HepG2 (cell line): ENCODE measurements at regions not wholly inside any gene's neighbourhood (a gene's known extent, or its start where the extent isn't known, plus 50 kb on each side); places are given as distances from the start of the nearest gene placed in this dataset.

Experiments used
- ATAC-seq: fragments of 200-7000 bp; cut with Tn5 transposase; 3 replicates; pipeline ENCODE4 v1.9.1; 2020; ENCODE audit warnings: mild to moderate bottlenecking, moderate library complexity
- BruUV-seq: library from RNA; stranded (reverse); fragments of 400-500 nt; replicated peaks from 2 replicates; lab custom pipeline; 2021; lab: Mats Ljungman, UMichigan
- CTCF ChIA-PET: fragments of 300-600 bp; formaldehyde crosslinking; extraction: SDS; loops from one replicate; lab custom pipeline; 2021; ENCODE audit warnings: low total read pairs, inconsistent platforms, low intra/inter-chr PET ratio; lab: Yijun Ruan, JAX
- POLR2A ChIA-PET: fragments of 350-600 bp; sonication (Branson Sonifier 250); formaldehyde crosslinking; loops from one replicate; lab custom pipeline; 2020; ENCODE audit warnings: antibody characterized with exemption, inconsistent platforms; lab: Yijun Ruan, JAX
- DNase-seq: peaks from one replicate; pipeline ENCODE4 v3.0.0-alpha.2; 2015; ENCODE audit warnings: low spot score
- FAIRE-seq: peaks from 3 replicates; lab custom pipeline; 2011; peaks lifted over from hg19 to GRCh38; lab: Jason Lieb, UNC
- H2AFZ ChIP-seq: one replicate; pipeline ENCODE4 v1.6.1; 2011; ENCODE audit warnings: low read length, inconsistent platforms
- H3K27ac ChIP-seq: fragments of 300-600 bp; 3 replicates; pipeline ENCODE4 v1.8.0; 2011; ENCODE audit warnings: mixed run types, mild to moderate bottlenecking, mixed read lengths, low read length, inconsistent platforms; ENCODE audit not compliant: insufficient read depth; ENCODE audit errors: extremely low read length
- H3K27me3 ChIP-seq, 2 experiments: fragments of 200-600 bp in 1 of 2; 2 replicates in 1 of 2; 3 replicates in 1 of 2; pipeline versions ENCODE4 v1.6.0 to v1.8.0; 2011; ENCODE audit warnings: low read length in 2 of 2, mild to moderate bottlenecking in 2 of 2, moderate library complexity in 2 of 2, inconsistent platforms in 1 of 2; ENCODE audit not compliant: insufficient read depth in 2 of 2, control insufficient read depth in 1 of 2
- H3K36me3 ChIP-seq, 2 experiments: fragments of 200-600 bp in 1 of 2; replicated peaks in 1 of 2; 2 replicates in 1 of 2; 3 replicates in 1 of 2; pipeline versions ENCODE4 v1.5.1 to v1.8.0; 2011; ENCODE audit warnings: low read length in 2 of 2, inconsistent platforms in 1 of 2; ENCODE audit not compliant: insufficient read depth in 2 of 2, control insufficient read depth in 1 of 2
- H3K4me1 ChIP-seq: 2 replicates; pipeline ENCODE4 v1.5.1; 2012; ENCODE audit warnings: low read length, inconsistent platforms; ENCODE audit not compliant: insufficient read depth
- H3K4me2 ChIP-seq: 2 replicates; pipeline ENCODE4 v1.6.0; 2011; ENCODE audit warnings: low read depth, low read length, inconsistent platforms
- H3K4me3 ChIP-seq, 3 experiments: fragments of 200-600 bp in 1 of 3; sonication (generic), shearing (Covaris generic) in 1 of 3; replicated peaks in 1 of 3; 2 replicates each; pipeline ENCODE4 v1.5.1; 2011 to 2016; ENCODE audit warnings: low read length in 3 of 3, inconsistent platforms in 2 of 3, low read depth in 2 of 3, mild to moderate bottlenecking in 2 of 3, control low read depth in 1 of 3, mixed read lengths in 1 of 3; ENCODE audit not compliant: insufficient read depth in 1 of 3
- H3K79me2 ChIP-seq: one replicate; pipeline ENCODE4 v1.6.1; 2011; ENCODE audit warnings: low read length, inconsistent platforms; ENCODE audit not compliant: insufficient read depth
- H3K9ac ChIP-seq: 2 replicates; pipeline ENCODE4 v1.6.0; 2011; ENCODE audit warnings: mild to moderate bottlenecking, low read depth, low read length, inconsistent platforms; ENCODE audit not compliant: insufficient read depth
- H3K9me3 ChIP-seq: 2 replicates; pipeline ENCODE4 v1.5.1; 2012; ENCODE audit warnings: mild to moderate bottlenecking, low read length
- H4K20me1 ChIP-seq: 2 replicates; pipeline ENCODE4 v1.6.0; 2011; ENCODE audit warnings: inconsistent platforms, mild to moderate bottlenecking, low read length, moderate library complexity; ENCODE audit not compliant: insufficient read depth
- AGO1 ChIP-seq: fragments of 200-400 bp; formaldehyde crosslinking; IDR thresholded peaks from 2 replicates; pipeline ENCODE4 v1.6.1; 2017; ENCODE audit warnings: mild to moderate bottlenecking, low read depth, low read length, moderate library complexity; ENCODE audit not compliant: poor library complexity, severe bottlenecking
- HHEX ChIP-seq: IDR thresholded peaks from 2 replicates; pipeline ENCODE4 v1.6.1; 2016; ENCODE audit warnings: control low read depth
- ZNF343 ChIP-seq: sonication (generic); formaldehyde crosslinking; IDR thresholded peaks from 2 replicates; pipeline ENCODE4 v1.4.0; 2020; ENCODE audit warnings: mild to moderate bottlenecking, missing genetic modification reagents
- ZNF609 ChIP-seq: sonication (generic); formaldehyde crosslinking; IDR thresholded peaks from 2 replicates; pipeline ENCODE4 v1.4.0; 2020; ENCODE audit warnings: mild to moderate bottlenecking, missing genetic modification reagents, borderline replicate concordance
- WGBS: methylation state at CpG from one replicate; pipeline ENCODE4 v1.1.6; 2017; ENCODE audit warnings: low lambda C conversion rate; 5-methylcytosine and 5-hydroxymethylcytosine counted together
- in situ Hi-C: cut with HindIII; loops from 2 replicates; pipeline ENCODE4 v1.10.0; 2017; ENCODE audit warnings: low pct_unique_long_range_greater_than_20kb; ENCODE audit not compliant: extremely low pct_ligation_motif_present
- intact Hi-C: fragments of 100-400 bp; cut with micrococcal nuclease; formaldehyde crosslinking; loops from one replicate; pipeline ENCODE4 v1.10.0; 2022; ENCODE audit not compliant: unreplicated experiment
- TF ChIP-seq, protein P1 (sequence below): IDR thresholded peaks from 2 replicates; pipeline ENCODE4 v1.6.1; 2016; ENCODE audit warnings: low read depth, control low read depth
- TF ChIP-seq, protein P2 (sequence below): sonication (generic); formaldehyde crosslinking; IDR thresholded peaks from 2 replicates; pipeline ENCODE4 v1.4.0; 2020; ENCODE audit warnings: missing genetic modification reagents; ENCODE audit errors: not compliant biosample characterization

GRCh38 chr10:30176182-30176581, 116.8 kb upstream of the JCAD start (continued):
- no peak for TF ChIP-seq ZNF609 (CRISPR knock-in tag)
- TF ChIP-seq, protein P1, sequence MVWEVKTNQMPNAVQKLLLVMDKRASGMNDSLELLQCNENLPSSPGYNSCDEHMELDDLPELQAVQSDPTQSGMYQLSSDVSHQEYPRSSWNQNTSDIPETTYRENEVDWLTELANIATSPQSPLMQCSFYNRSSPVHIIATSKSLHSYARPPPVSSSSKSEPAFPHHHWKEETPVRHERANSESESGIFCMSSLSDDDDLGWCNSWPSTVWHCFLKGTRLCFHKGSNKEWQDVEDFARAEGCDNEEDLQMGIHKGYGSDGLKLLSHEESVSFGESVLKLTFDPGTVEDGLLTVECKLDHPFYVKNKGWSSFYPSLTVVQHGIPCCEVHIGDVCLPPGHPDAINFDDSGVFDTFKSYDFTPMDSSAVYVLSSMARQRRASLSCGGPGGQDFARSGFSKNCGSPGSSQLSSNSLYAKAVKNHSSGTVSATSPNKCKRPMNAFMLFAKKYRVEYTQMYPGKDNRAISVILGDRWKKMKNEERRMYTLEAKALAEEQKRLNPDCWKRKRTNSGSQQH (CRISPR knock-in tag) = no peak

DNA sequence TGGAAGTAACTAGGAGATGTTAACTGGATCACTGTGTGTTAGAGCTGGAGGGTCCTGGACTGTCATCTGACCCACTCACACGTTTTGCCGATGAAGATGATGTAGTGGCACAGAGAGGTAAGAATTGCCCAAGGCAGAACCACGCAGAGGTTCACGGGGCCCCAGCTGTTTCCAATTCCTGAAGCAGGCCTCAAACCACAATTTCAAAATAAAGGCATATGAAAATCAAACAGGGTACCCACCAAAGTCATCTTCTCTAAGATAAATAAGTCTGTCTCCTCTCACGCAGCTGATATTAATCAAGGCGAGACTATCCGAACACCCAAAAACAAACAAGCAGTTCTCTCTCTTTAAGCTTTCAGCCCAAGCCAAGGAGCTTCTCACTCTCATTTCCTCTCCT, 113.3 kb upstream of the JCAD start:
- DNase-seq (no peak), ATAC-seq (no peak), FAIRE-seq (no peak)
- TF ChIP-seq, protein P2, sequence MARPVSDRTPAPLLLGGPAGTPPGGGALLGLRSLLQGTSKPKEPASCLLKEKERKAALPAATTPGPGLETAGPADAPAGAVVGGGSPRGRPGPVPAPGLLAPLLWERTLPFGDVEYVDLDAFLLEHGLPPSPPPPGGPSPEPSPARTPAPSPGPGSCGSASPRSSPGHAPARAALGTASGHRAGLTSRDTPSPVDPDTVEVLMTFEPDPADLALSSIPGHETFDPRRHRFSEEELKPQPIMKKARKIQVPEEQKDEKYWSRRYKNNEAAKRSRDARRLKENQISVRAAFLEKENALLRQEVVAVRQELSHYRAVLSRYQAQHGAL = no peak
- no peak for TF ChIP-seq AGO1
- TF ChIP-seq ZNF343 (CRISPR knock-in tag) = no peak
- TF ChIP-seq HHEX (CRISPR knock-in tag) = no peak
- no peaks in the 10 kb centered on the region for H3K79me2 ChIP-seq
- intact Hi-C loops (no loop called here), in situ Hi-C loops (no loop called here)
- no peaks in the 10 kb centered on the region for H4K20me1 ChIP-seq
- no peak overlapping the region for H2AFZ ChIP-seq
- H3K36me3 ChIP-seq = no peaks in the 10 kb centered on the region
- H3K4me2 ChIP-seq = no peak overlapping the region
- no peak overlapping the region for H3K4me3 ChIP-seq
- H3K9ac ChIP-seq = no peak overlapping the region
- no peaks in the 10 kb centered on the region for H3K9me3 ChIP-seq
- POLR2A ChIA-PET = no interaction called here
- BruUV-seq = no TSS peak
- no peaks in the 10 kb centered on the region for H3K4me1 ChIP-seq
- WGBS = 56% methylated on average over 7 of the region's 7 CpGs
- no peaks in the 10 kb centered on the region for H3K27me3 ChIP-seq
- H3K27ac ChIP-seq = no peak overlapping the region
- CTCF ChIA-PET = no interaction called here
